ENCODE measurements at regions not wholly inside any gene's neighbourhood (a gene's known extent, or its start where the extent isn't known, plus 50 kb on each side); places are given as distances from the start of the nearest gene placed in this dataset.

DNA sequence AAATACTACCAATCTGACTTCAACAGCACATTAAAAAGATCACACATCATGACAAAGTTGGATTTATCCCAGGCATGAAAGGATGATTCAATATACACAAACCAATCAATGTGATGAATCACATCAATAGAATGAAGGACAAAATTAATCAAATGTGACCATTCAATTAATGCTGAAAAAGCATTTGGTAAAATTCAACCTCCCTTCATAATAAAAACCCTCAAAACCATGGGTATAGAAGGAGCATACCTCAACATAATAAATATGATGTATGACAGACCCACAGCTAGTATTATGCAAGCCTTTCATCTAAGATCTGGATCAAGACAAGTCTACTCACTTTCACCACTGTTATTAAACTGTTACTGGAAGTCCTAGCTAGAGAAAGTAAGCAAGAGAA is 921.7 kb upstream of the RAG2 start:
- TF ChIP-seq POLR2A (IDR thresholded peaks at IDR 0.05) (no peak), CTCF (IDR thresholded peaks at IDR 0.05) (no peak)
